GM18499 (cell line): ENCODE measurements at regions not wholly inside any gene's neighbourhood (a gene's known extent, or its start where the extent isn't known, plus 50 kb on each side); places are given as distances from the start of the nearest gene placed in this dataset.
"Not testable (repeated sequence)": the region's sequence is repeated elsewhere in the genome, so short reads cannot be mapped to it uniquely, and the experiment has no call there.

ENCODE experiments used
- ATAC-seq: cut with Tn5 transposase; IDR thresholded peaks from one replicate; pipeline ENCODE4 v1.9.1; 2021; ENCODE audit warnings: moderate number of reproducible peaks; ENCODE audit not compliant: insufficient read depth, unreplicated experiment

DNA sequence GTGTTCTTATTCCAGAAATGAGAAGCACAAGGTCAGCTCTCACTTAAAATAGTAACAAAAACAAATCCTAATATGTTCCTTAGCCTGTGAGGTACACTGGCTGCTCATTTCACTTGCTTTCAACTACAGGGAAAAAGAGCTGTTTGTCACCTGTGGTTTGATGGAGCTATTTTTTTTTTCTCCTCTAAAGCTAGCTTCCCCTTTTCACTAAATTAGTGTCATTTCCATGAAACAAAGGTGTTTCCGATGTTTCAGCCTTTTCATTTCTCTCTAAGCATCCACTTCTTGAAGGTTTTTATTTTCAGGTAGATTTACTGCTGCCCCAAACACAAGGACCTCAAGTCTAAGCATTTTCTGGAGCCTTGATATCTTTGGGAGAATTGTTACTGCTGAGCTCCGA lies 148.6 kb downstream of the RBMX2 start:
- ATAC-seq = no peak

DNA sequence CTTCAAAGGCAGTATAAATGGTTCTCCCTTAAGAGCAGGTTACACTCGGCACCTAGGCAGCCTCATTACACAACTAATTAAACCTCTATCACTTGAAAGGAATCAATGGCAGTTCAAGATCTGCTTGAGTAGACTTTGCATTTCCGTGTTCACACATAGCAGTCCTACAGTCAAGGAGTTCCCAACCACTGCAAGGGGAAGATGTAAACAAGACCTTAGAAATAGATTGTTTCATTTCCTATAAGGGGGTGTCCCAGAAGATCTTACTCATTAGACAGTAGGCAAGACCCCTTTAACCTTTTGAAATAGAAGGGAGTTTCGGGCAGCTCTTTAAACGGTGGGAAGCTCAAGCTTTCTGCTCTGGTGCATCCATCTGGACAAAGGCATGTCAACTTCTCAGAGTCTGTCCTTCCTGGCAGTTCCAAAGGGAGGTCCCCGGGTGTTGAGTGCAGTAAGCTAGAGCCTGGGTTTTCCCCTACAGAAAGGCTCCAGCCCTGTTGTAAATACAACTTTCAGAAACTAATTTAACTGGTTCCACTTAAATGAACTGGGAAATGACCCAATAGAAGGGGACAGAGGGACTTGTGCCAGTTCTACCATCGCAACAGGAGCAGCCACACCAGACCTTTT lies 150.8 kb downstream of the RBMX2 start:
- ATAC-seq = no peak

DNA sequence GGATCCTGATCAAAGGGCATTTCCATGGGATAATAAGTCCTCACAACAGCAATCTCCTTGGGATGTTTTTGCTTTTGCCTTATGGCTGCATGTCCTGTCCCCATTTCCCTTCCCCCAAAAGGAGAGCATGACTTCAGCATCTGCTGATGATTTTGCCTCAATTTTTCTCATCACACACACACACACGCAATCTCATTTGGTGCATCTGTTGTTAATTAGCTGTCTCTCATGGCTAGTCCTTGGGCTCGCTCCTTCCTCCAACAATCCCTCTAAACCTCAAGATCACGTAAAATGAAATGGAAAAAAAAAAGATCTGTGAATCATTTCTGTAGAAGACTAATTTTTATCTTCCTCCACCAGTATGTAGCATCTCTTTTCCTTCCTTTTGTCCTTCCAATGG lies 153.6 kb downstream of the RBMX2 start:
- no peak for ATAC-seq

DNA sequence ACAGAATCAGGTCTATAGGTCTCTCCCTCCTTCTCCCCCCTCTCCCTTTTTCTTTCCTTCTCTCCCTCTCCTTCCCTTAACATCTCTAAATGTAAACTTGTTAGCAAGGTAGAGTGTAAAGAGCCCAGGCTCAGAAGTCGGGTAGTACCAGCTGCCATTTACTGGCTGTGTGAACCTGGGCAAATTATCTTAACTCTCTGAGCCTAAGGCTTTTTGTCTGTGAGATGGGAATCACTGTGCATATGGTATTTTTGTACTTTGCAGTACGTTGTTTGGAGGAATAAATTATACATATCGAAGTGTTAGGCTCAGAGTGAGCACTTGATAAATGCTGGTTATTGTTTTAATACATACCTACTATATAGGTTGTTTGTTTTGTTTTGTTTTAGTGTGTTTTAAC lies 154.0 kb downstream of the RBMX2 start:
- ATAC-seq = no peak

DNA sequence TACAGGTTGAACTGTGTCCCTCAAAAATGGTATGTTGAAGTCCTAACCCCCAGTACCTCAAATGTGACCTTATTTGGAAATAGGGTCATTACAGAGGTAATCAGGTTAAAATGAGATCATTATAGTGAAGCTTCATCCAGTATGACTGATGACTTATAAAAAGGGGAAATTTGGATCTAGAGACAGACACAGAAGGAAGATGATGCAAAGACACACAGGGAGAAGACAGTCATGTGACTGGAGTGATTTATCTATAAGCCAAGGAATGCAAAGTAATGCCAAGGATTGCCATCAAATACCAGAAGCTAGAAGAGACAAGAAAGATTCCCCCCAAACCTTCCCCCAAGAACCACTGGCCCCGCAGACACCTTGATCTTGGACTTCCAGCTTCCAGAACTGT lies 155.2 kb downstream of the RBMX2 start:
- ATAC-seq = no peak

DNA sequence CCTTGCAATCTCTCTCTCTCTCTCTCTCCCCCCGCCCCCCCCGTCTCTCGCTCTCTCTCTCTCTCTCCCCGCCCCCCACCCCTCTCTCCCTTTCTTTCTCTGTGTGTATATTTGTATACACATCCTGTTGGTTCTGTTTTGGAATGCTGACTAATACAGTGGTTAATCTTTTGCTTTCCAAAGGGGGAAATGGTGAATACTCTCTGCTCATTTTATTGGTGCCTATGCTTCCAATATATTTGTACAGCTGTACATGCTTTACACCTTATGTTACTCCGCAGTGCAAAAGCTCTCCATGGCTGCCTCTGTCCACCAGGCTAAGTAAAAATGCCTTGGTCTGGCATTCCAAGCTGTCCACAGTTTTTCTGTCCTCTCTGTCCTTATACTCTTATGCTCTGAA lies 158.8 kb downstream of the RBMX2 start:
- no peak for ATAC-seq

DNA sequence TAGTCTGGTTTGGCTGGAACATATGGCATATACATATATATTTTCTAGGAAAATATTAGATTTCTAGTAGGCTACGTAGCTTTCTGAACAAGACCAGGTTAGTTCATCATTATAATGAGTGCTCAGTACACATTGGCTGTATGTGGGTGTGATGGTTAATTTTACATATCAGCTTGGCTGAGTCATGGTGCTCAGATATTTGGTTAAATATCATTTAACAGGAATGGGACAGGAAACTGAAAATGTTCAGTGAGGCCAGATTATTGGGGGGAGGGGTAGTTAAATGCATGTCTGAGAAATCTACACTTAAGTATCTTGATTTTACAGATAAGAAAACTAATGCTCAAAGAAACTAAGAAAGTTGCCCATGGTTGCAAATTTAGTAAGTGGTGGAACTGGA lies 160.1 kb downstream of the RBMX2 start:
- no peak for ATAC-seq

DNA sequence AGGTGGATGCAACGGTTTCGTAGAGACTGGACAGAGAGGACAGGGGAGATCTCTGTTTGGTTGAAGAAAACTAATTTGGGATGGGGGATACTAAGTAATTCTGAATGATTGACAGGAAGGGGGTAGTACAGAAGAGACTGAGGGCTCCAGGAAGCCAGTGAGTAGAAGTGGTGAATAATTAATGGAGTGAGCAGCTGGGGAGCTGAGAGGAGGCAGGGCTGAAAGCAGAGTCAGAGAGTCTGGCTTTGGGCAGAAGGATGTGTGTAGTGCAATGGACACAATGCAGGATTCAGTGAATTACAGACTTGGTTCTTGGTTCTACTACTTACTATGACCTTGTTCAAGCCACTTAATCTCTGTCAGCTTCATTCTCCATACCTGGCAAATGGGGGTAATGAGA lies 161.7 kb downstream of the RBMX2 start:
- ATAC-seq = no peak

DNA sequence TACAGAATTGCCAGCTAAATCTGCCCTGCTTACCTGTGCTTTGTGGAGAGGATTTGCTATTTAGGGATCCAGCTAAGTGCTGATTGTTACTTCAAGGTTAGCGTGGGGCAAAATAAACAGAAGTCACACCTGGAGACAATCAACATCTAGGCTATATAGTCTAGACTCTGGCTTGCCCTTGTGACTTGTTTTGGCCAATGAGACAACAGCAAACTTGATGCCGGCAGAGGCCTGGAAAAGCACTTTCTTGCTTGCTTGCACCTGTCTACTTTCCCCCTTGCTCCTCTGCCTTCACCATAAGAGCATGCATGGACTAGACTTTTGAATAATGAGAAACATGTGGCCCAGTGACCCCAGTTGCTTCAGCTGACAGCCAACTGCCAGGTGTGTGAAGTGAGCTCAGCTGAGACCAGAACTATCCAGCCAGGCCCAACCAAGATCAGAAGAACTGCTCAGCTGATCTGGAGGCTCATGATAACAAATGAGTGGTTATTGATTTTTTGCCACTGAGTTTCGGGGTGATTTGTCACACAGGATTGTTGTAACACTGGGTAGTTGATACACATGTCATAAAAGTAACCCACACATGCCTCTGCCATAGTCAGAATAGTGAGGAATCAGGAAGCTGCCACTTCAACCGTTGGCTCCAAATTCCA lies 164.4 kb downstream of the RBMX2 start:
- no peak for ATAC-seq

DNA sequence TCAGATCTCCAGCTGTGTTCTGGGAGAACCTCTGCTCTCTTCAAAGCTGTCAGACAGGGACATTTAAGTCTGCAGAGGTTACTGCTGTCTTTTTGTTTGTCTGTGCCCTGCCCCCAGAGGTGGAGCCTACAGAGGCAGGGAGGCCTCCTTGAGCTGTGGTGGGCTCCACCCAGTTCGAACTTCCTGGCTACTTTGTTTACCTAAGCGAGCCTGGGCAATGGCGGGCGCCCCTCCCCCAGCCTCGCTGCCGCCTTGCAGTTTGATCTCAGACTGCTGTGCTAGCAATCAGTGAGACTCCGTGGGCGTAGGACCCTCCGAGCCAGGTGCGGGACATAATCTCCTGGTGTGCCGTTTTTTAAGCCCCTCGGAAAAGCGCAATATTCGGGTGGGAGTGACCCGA lies 171.2 kb downstream of the RBMX2 start:
- not testable (repeated sequence) for ATAC-seq
